CD4-positive, alpha-beta T cell treated with Interleukin-17A for 4 hours (primary cell): ENCODE measurements at regions not wholly inside any gene's neighbourhood (a gene's known extent, or its start where the extent isn't known, plus 50 kb on each side); places are given as distances from the start of the nearest gene placed in this dataset.

ENCODE experiments used
- DNase-seq: peaks from one replicate; pipeline ENCODE4 v3.0.0-alpha.2; 2020; ENCODE audit warnings: mixed read lengths

- DNase-seq, result no peak
Measured at GRCh38 chr6:168736039-168736438, 295.1 kb downstream of the SMOC2 start.

GRCh38 chr6:168735268-168735949 is 294.4 kb downstream of the SMOC2 start:
- DNase-seq, result no peak

- DNase-seq, result no peak
Measured at GRCh38 chr6:168734523-168734922, 293.5 kb downstream of the SMOC2 start.

- no peak for DNase-seq
Measured at GRCh38 chr6:168732676-168733075, 291.7 kb downstream of the SMOC2 start.

GRCh38 chr6:168730931-168731716 is 290.1 kb downstream of the SMOC2 start:
- DNase-seq, result no peak

- no peak for DNase-seq
Measured at GRCh38 chr6:168728056-168728455, 287.1 kb downstream of the SMOC2 start.

GRCh38 chr6:168726312-168726856 is 285.4 kb downstream of the SMOC2 start:
- no peak for DNase-seq

- no peak for DNase-seq
Measured at GRCh38 chr6:168725802-168726201, 284.8 kb downstream of the SMOC2 start.

- no peak for DNase-seq
Measured at GRCh38 chr6:168724669-168725570, 283.9 kb downstream of the SMOC2 start.

GRCh38 chr6:168724033-168724432 is 283.0 kb downstream of the SMOC2 start:
- no peak for DNase-seq

GRCh38 chr6:168722397-168722796 is 281.4 kb downstream of the SMOC2 start:
- no peak for DNase-seq

GRCh38 chr6:168721571-168721970 is 280.6 kb downstream of the SMOC2 start:
- DNase-seq, result no peak

- DNase-seq, result no peak
Measured at GRCh38 chr6:168719901-168720300, 278.9 kb downstream of the SMOC2 start.

- no peak for DNase-seq
Measured at GRCh38 chr6:168718821-168719475, 278.0 kb downstream of the SMOC2 start.
